Upper lobe of left lung (tissue), 6 donors: ENCODE measurements at regions not wholly inside any gene's neighbourhood (a gene's known extent, or its start where the extent isn't known, plus 50 kb on each side); places are given as distances from the start of the nearest gene placed in this dataset.

ENCODE experiments used
- ATAC-seq, 2 donors: fragments of 200-7000 bp; cut with Tn5 transposase; one replicate each; pipeline ENCODE4 v1.9.1; 2022; ENCODE audit warnings: mild to moderate bottlenecking in 2 of 2, moderate library complexity in 2 of 2; ENCODE audit not compliant: low FRiP score in 2 of 2
- DNase-seq, 2 donors: peaks; one replicate each; pipeline ENCODE4 v3.0.0-alpha.2; 2019 to 2020
- H3K27ac ChIP-seq, 4 donors: fragments of 200-600 bp; sonication (generic); one replicate each; pipeline ENCODE4 v1.5.1; 2016 to 2019
- H3K27me3 ChIP-seq, 4 donors: fragments of 200-600 bp; sonication (generic); one replicate each; pipeline ENCODE4 v1.5.1; 2017 to 2019
- H3K36me3 ChIP-seq, 4 donors: fragments of 200-600 bp; sonication (generic); one replicate each; pipeline ENCODE4 v1.5.1; 2016 to 2019
- H3K4me1 ChIP-seq, 4 donors: fragments of 200-600 bp; sonication (generic); one replicate each; pipeline ENCODE4 v1.5.1; 2018 to 2019
- H3K4me3 ChIP-seq, 4 donors: fragments of 200-600 bp; sonication (generic); one replicate each; pipeline ENCODE4 v1.5.1; 2017 to 2019; ENCODE audit warnings: mild to moderate bottlenecking in 2 of 4, moderate library complexity in 1 of 4
- H3K9me3 ChIP-seq, 4 donors: fragments of 200-600 bp; sonication (generic); one replicate each; pipeline ENCODE4 v1.5.1; 2018 to 2019
- CTCF ChIP-seq, 6 experiments: fragments of 450-650 bp in 4 of 6; fragments of 200-600 bp in 2 of 6; sonication (generic) in 2 of 6; IDR thresholded peaks; one replicate each; pipeline ENCODE4 v1.5.1; 2016 to 2019; ENCODE audit warnings: antibody characterized with exemption in 6 of 6
- EP300 ChIP-seq, 4 donors: sonication (generic); formaldehyde crosslinking; IDR thresholded peaks; one replicate each; pipeline ENCODE4 v1.5.1; 2017; ENCODE audit warnings: antibody characterized with exemption in 4 of 4, control low read depth in 2 of 4
- POLR2A ChIP-seq, 4 donors: fragments of 450-650 bp; IDR thresholded peaks; one replicate each; pipeline ENCODE4 v1.5.1; 2016 to 2017; ENCODE audit warnings: antibody characterized with exemption in 4 of 4, mild to moderate bottlenecking in 2 of 4
- POLR2AphosphoS5 ChIP-seq, 2 donors: sonication (generic); formaldehyde crosslinking; IDR thresholded peaks; one replicate each; pipeline ENCODE4 v1.5.1; 2017; ENCODE audit warnings: antibody characterized with exemption in 2 of 2
- whole genome bisulfite sequencing, 2 donors: methylation state at CpG; one replicate each; pipeline ENCODE4 v1.1.5; 2017 to 2018; 5-methylcytosine and 5-hydroxymethylcytosine counted together
- donor health status: DM: no; HTN: no; CAD: no; lungs with moderate emphysema.
- donor health status: DM: no; HTN: yes; CAD: no; lungs with severe emphysema.

- TF ChIP-seq EP300 (IDR thresholded peaks at IDR 0.05) (no peak), POLR2A (IDR thresholded peaks at IDR 0.05) (no peak), CTCF (IDR thresholded peaks at IDR 0.05) (no peak), POLR2AphosphoS5 (IDR thresholded peaks at IDR 0.05) (no peak)
- Histone ChIP-seq H3K9me3 (no peaks in the 10 kb centered on the region), H3K27ac (no peak overlapping the region), H3K36me3 (no peaks in the 10 kb centered on the region), H3K27me3 (no peaks in the 10 kb centered on the region), H3K4me1 (no peaks in the 10 kb centered on the region), H3K4me3 (no peak overlapping the region)
- DNase-seq (no peak), ATAC-seq (peak in 1 of 2 donors; percentile 32)
- 78 to 85% methylated on average over 7 of the region's 7 CpGs for WGBS, 2 donors
These were observed 166.6 kb upstream of the DKK2 start for GRCh38 chr4:107202744-107203143.

- no peaks in the 10 kb centered on the region for H3K4me1 ChIP-seq
- no peak overlapping the region for H3K27ac ChIP-seq
- DNase-seq (no peak), ATAC-seq (no peak)
- 65 to 79% methylated on average over 4 of the region's 4 CpGs for WGBS, 2 donors
- H3K9me3 ChIP-seq, result no peaks in the 10 kb centered on the region
- H3K36me3 ChIP-seq, result no peaks in the 10 kb centered on the region
- no peaks in the 10 kb centered on the region for H3K27me3 ChIP-seq
- TF ChIP-seq POLR2AphosphoS5 (IDR thresholded peaks at IDR 0.05) (no peak), EP300 (IDR thresholded peaks at IDR 0.05) (no peak), CTCF (IDR thresholded peaks at IDR 0.05) (no peak), POLR2A (IDR thresholded peaks at IDR 0.05) (no peak)
- no peak overlapping the region for H3K4me3 ChIP-seq
These were observed 161.0 kb upstream of the DKK2 start for GRCh38 chr4:107197121-107197520.

- Histone ChIP-seq H3K27me3 (no peaks in the 10 kb centered on the region), H3K4me3 (no peak overlapping the region), H3K36me3 (no peaks in the 10 kb centered on the region), H3K4me1 (no peaks in the 10 kb centered on the region), H3K9me3 (no peaks in the 10 kb centered on the region), H3K27ac (no peak overlapping the region)
- DNase-seq (no peak), ATAC-seq (peak in 1 of 2 donors; percentile 46)
- TF ChIP-seq CTCF (IDR thresholded peaks at IDR 0.05) (no peak), POLR2AphosphoS5 (IDR thresholded peaks at IDR 0.05) (no peak), POLR2A (IDR thresholded peaks at IDR 0.05) (no peak), EP300 (IDR thresholded peaks at IDR 0.05) (no peak)
- WGBS, 2 donors, result 69 to 82% methylated on average over 2 of the region's 2 CpGs
These were observed 160.2 kb upstream of the DKK2 start for GRCh38 chr4:107196312-107196711.

- H3K9me3 ChIP-seq, result no peaks in the 10 kb centered on the region
- WGBS, 2 donors, result 70 to 71% methylated on average over 4 of the region's 4 CpGs
- no peak for ATAC-seq
- DNase-seq, result no peak
- no peaks in the 10 kb centered on the region for H3K27me3 ChIP-seq
- no peaks in the 10 kb centered on the region for H3K36me3 ChIP-seq
- H3K4me1 ChIP-seq, result no peaks in the 10 kb centered on the region
- H3K4me3 ChIP-seq, result no peak overlapping the region
- H3K27ac ChIP-seq, result no peak overlapping the region
- TF ChIP-seq CTCF (IDR thresholded peaks at IDR 0.05) (no peak), POLR2AphosphoS5 (IDR thresholded peaks at IDR 0.05) (no peak), POLR2A (IDR thresholded peaks at IDR 0.05) (no peak), EP300 (IDR thresholded peaks at IDR 0.05) (no peak)
These were observed 157.9 kb upstream of the DKK2 start for GRCh38 chr4:107194005-107194404.

- Histone ChIP-seq H3K4me3 (no peak overlapping the region), H3K27ac (no peak overlapping the region)
- WGBS, 2 donors, result 86 to 94% methylated on average over 6 of the region's 6 CpGs
These were observed 156.5 kb upstream of the DKK2 start for GRCh38 chr4:107192601-107193000.

More at GRCh38 chr4:107192601-107193000, 156.5 kb upstream of the DKK2 start:
- no peak for ATAC-seq
- no peaks in the 10 kb centered on the region for H3K4me1 ChIP-seq
- no peak for DNase-seq
- TF ChIP-seq POLR2AphosphoS5 (IDR thresholded peaks at IDR 0.05), result no peak
- TF ChIP-seq CTCF (IDR thresholded peaks at IDR 0.05), result no peak
- TF ChIP-seq EP300 (IDR thresholded peaks at IDR 0.05), result no peak
- TF ChIP-seq POLR2A (IDR thresholded peaks at IDR 0.05), result no peak
- H3K36me3 ChIP-seq, result no peaks in the 10 kb centered on the region
- no peaks in the 10 kb centered on the region for H3K9me3 ChIP-seq
- H3K27me3 ChIP-seq, result no peaks in the 10 kb centered on the region
